HG03135 (cell line): ENCODE measurements at regions not wholly inside any gene's neighbourhood (a gene's known extent, or its start where the extent isn't known, plus 50 kb on each side); places are given as distances from the start of the nearest gene placed in this dataset.
"Not testable (repeated sequence)": the region's sequence is repeated elsewhere in the genome, so short reads cannot be mapped to it uniquely, and the experiment has no call there.

Experiments
- ATAC-seq: cut with Tn5 transposase; IDR thresholded peaks from one replicate; pipeline ENCODE4 v1.9.1; 2021; ENCODE audit warnings: mild to moderate bottlenecking, moderate library complexity; ENCODE audit not compliant: unreplicated experiment

- no peak for ATAC-seq
Measured at GRCh38 chr3:188021502-188022040, 132.4 kb upstream of the LPP start.

DNA sequence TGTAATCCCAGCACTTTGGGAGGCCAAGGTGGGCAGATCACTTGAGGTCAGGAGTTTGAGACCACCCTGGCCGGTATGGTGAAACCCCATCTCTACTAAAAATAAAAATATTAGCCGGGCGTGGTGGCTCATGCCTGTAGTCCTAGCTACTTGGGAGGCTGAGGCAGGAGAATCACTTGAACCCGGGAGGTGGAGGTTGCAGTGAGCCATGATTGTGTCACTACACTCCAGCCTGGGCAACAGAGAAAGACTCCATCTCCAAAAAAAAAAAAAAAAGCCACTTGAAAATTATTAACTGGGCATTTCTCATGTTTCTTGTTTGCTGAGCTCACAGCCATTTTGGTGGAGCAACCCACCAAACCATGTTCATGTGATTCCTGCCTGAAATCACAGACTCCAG, 131.1 kb upstream of the LPP start:
- ATAC-seq: not testable (repeated sequence)

DNA sequence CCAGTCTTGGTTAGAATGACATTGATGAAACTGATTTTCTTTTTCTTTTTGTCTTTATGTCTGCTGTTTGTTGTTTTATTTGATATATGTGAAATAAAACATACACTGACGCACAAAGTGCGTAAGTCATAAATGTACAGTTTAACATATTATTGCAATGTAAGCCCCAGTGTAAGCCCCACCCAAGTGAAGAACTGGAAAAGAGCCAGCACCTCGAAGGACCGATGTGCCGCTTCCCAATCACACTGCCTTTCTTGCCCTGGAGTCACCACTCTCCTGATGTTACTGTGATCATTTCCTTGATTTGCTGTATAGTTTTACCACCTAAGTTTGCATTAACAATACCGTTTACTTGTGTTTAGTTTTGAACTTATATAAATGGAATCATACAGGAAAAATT, 128.4 kb upstream of the LPP start:
- no peak for ATAC-seq

DNA sequence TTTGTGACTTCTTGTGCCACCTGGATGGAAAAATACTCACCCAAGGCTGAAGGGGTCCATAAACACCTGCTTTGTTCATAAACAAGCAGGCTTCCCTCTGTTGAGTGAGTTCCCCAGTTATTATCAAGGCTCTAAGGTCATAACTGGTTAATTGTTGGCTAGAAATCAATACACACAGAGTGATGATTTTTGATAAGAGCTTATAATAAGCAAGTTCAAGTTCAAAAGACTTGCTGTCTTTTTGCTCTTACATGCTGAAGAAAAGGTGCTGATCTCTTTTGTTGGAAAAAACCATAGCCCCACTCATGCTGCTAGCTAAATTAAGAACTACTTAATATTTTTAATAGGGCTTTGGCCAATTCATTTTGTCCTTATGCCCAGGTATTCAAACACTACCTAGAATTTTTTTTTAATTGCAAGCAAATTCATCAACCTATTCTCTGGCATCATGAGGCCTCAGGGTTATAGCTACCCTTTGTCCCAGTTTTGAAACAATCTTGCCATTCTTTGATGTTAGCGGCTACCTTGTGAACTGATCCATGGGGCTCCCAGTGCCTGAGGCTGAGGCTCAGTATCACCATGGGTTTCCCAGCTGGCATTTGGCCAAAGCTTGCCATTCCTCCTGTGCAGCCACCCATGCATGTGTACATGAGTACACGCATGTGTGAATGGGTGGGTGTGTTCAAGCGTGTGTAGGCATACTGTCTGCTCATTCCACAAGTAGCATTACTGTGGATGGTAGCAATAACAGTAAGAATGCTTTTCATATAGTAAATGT, 127.6 kb upstream of the LPP start:
- no peak for ATAC-seq

GRCh38 chr3:188031121-188031520, 122.8 kb upstream of the LPP start:
- ATAC-seq: no peak

DNA sequence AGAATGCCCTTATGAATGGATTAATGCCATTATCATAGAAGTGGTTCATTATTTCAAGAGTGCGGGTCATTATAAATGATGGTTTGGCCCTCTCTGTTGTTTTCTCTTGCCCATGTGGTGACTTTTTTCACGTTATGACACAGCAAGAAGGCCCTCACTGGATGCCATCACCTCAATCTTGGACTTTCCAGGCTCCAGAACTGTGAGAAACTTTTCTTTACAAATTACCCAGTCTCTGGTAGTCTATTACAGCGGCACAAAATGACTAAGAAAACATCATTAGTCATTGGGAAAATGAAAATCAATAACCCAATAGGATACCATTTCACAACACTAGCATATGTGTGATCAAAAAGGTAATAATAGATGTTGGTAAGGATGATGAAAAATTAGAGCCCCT, 119.0 kb upstream of the LPP start:
- ATAC-seq: no peak

DNA sequence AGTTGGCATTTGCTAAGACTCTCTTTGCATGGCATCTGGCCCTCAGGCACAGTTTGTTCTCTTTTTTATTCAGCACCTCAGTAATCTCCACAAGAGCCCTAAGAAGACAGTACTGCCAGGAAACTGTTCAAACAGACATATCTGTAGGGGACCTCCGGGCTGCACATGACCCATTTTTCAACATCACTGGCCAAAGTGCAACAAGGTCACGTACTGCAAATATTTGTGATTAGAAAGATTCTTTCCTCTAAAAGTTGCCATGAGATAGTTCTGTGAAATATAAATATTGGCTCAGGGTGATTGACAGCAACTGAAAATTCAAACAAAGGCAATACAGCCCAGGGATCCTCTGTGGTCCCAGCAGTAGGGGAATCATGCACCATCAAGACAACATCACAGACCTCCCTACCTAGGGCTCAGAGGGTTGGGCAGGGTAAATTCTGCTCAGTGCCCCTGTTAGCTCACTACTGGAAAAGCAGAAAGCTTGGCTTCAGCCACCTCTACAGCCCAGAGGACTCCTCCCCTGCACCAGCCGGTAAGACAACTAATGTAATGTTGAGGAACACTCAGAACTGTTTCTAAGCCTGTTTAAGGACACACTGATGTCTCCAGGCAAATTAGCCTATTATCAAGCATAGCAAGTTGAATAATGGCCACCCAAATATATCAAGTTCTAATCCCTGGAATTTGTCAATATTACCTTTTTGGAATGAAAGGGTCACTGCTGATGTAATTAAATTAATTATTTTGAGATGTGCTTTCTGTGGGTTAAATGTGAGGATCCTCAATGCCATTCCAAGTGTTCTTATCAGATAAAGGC, 117.4 kb upstream of the LPP start:
- ATAC-seq: no peak

GRCh38 chr3:188037195-188037718, 116.7 kb upstream of the LPP start:
- ATAC-seq: no peak

DNA sequence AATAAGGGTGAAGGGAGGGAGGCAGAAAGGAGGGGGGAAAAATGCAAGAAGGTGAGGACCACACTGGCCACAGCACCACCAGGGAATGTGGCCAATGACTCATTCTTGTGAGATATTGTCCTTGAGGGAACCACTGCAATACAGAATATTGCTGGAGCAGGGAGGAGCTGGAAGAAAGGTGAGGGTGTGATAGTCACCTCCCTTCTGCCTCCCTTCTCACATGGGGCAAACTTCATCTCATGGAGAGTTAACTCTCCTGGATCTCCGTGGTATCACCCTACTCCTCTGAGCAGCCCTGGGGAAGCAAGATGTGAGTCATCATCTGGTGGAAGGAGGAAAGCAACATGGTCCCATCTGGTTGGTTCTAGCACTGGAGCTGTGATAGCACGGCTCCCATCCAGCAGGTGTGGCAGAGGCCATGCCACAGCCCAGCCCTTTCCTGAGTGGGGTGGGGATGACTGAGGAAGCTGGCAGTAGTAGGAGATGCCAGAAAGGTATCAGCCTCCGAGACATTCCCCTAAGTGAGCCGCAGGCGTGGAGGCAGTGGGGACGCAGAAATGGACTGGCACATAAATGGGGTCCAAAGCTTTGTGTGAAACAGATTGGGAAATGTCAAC, 115.9 kb upstream of the LPP start:
- no peak for ATAC-seq

DNA sequence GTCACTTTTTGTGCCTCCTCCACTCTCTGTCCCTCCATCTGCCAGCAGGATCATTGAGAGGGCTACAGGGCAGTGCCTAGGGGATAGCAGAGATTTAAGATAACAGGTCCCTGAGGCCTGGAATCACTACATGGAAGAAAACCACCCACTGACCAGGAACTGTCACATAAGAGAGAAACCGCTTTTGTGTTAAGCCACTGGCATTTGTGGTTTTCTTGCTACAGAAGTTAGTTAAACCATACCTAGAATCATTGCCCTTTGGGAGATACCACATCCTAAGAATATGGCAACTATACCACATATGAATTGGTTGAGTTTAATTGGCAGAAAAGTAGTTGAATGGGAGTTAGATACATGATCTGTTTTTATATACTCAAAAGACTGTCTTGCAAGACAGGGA, 112.8 kb upstream of the LPP start:
- ATAC-seq: no peak

GRCh38 chr3:188041895-188042294, 112.1 kb upstream of the LPP start:
- ATAC-seq: no peak

GRCh38 chr3:188042466-188042865, 111.5 kb upstream of the LPP start:
- ATAC-seq: no peak

- ATAC-seq: no peak
Measured at GRCh38 chr3:188043891-188044290, 110.1 kb upstream of the LPP start.

- ATAC-seq: no peak
Measured at GRCh38 chr3:188046561-188047211, 107.3 kb upstream of the LPP start.

DNA sequence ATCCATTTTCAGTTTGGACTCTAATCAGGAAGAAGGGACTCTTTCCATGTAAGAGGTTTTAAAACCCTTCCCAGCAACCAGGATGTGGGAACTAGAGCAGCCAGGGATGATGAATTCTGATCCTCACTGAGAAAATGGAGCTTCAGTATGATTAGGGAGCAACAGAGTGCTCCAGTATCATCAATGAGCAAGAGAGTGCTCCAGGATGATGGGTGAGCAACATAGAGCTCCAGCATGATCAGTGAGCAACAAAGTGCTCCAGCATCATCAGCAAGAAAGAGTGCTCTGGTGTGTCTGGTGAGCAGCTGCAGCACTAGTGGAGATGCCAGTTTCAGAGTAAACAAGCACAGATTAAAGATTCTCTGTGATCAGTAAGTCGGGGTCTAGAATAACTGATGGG, 106.4 kb upstream of the LPP start:
- no peak for ATAC-seq

DNA sequence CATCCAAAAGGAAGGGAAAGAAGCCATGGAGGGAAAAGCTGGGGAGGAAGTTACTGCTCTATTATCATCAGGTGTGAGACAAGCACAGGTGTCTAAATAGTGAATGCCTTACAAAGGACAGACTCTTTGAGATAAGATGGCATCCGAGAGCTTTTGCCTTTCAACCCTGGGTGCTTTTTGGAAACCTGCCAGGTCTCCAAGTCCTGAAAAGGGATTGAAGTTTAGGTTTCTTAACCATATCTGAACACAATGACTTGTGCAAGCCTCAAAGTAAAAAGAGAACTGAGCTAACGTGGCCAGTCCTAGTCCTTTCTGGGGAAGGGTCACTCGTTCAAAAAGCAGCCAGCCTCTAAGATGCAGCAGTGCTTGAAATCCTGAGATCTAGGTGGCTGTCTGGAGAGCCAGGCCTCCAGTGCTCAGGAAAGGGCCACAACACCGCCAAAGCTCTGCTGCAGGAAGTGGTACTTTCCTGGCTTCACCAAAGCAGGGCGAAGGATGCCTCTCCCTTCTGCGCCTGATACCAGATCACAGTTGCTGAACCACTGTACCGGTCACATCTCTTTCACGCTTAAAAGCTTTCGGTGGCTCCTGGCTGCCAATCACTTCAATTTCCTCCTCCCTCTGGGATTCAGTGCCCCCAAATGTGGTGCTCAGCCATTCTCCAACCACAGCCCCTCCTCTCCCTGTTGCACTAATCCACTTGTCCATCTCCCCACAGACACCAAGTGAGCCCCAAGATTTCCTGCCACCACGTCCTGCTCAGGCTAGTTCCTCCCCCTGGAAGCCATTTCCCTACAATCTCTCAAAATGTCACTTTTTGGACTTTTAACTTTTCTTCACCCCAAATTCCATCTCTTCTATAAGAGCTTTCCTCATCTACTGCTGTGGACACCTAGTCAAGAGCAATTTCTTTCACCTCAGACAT, 104.1 kb upstream of the LPP start:
- no peak for ATAC-seq

DNA sequence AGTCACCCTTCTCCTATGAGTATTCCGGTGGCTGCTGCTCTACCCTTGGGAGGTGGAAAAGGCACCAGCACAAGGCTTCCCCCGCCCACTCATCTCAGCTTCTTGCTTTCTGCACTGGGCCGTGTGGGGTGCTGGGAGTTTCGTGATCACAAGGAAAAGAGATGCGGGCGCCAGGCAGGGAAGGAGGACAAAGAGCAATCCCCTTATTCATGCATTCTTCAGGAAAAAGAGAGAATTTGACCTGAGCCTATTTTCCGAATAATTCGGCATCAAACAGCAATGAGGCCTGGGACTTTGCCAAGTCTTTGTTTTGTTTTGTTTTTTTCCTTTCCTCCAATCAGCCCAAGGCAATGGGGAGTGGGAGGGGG, 102.2 kb upstream of the LPP start:
- no peak for ATAC-seq

- ATAC-seq: no peak
Measured at GRCh38 chr3:188052169-188053035, 101.6 kb upstream of the LPP start.

- no peak for ATAC-seq
Measured at GRCh38 chr3:188053036-188053340, 101.0 kb upstream of the LPP start.
